H1 (cell line): ENCODE measurements at regions not wholly inside any gene's neighbourhood (a gene's known extent, or its start where the extent isn't known, plus 50 kb on each side); places are given as distances from the start of the nearest gene placed in this dataset.

Experiments
- GABPA ChIP-seq: IDR thresholded peaks from 2 replicates; pipeline ENCODE4 v1.6.1; 2011; ENCODE audit warnings: mild to moderate bottlenecking, low read length, moderate library complexity, borderline replicate concordance; ENCODE audit not compliant: insufficient read depth
- JUN ChIP-seq: IDR thresholded peaks from 2 replicates; pipeline ENCODE4 v1.6.1; 2011; ENCODE audit warnings: low read depth, mild to moderate bottlenecking, improper control_type of control experiment, low read length

- no peak for TF ChIP-seq JUN
- no peak for TF ChIP-seq GABPA
Measured at GRCh38 chr11:130602641-130603334, 154.3 kb downstream of the ADAMTS15 start (continued).
